ENCODE measurements at regions not wholly inside any gene's neighbourhood (a gene's known extent, or its start where the extent isn't known, plus 50 kb on each side); places are given as distances from the start of the nearest gene placed in this dataset.

- H3K36me3 Mint-ChIP-seq, result no peaks in the 10 kb centered on the region
- H3K27ac Mint-ChIP-seq, result no peak overlapping the region
- no peaks in the 10 kb centered on the region for H3K9me3 Mint-ChIP-seq
- no peak for DNase-seq
- H3K4me1 Mint-ChIP-seq, result no peaks in the 10 kb centered on the region
- no peak overlapping the region for H3K4me3 Mint-ChIP-seq
- peaks cover 4% of the 10 kb centered on the region for H3K27me3 Mint-ChIP-seq
Measured at GRCh38 chr6:138680085-138680484, 93.5 kb upstream of the CCDC28A start.

DNA sequence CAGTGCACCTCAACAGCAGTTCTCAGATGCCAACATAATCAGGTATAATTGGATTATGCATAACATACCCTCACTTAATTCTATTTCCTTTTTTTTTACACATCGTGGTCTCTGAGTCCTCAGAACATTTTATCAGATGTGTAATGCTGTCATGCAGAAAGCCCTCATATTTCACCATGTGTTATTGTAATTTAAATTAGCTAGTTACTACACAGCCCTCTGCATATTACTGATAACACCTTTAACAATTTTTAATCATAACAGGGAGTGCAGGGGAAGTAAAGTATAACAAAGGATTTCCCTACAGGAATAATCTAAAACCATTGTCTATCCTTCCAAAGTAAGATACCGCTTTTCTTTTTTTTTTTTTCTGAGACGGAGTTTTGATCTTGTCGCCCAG lies 91.9 kb upstream of the CCDC28A start:
- Mint-ChIP-seq H3K36me3 (no peaks in the 10 kb centered on the region), H3K4me1 (no peaks in the 10 kb centered on the region), H3K9me3 (no peaks in the 10 kb centered on the region), H3K27ac (no peak overlapping the region), H3K27me3 (peaks cover 4% of the 10 kb centered on the region), H3K4me3 (no peak overlapping the region)
- DNase-seq, result no peak

DNA sequence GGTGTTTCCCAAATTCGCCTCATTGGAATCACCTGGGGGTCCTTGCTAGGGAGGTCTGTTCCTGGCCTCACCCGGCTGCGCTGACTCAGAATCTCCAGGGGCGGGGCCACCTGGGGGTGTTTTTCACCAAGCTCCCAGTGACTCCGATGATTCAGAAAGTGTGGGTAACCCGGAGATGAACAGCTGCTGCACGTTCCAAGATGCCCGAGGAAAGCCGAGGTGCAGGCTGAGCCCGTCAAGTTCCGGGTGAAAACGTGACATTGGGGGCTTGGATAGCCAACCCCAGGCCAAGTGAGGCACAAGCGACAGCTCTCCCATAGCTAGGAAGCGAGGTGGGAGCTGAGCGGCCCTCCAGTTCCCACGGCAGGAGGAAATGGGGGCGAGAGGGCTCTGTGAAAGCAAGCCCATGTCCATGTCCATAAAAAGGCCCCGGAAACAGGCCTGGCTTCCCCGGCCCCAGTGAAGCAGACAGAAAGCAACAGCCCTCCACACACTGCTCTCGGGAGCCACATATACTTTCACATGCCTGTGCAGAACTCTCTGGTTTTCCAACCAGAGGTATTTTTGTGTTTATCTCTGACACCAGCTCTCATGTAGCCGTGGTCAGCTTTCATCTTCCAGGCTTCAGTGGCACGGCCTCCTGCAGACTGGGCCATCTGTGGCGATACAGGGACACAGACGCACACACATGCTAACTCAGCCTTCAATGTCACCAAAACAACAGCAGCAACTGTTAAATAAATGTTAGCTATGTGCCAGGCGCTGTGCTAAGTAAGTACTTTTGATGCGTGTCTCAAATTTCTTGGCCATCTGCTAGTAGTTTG lies 90.7 kb upstream of the CCDC28A start:
- Mint-ChIP-seq H3K36me3 (no peaks in the 10 kb centered on the region), H3K9me3 (no peaks in the 10 kb centered on the region), H3K4me1 (no peaks in the 10 kb centered on the region), H3K27ac (no peak overlapping the region), H3K4me3 (no peak overlapping the region), H3K27me3 (peaks cover 4% of the 10 kb centered on the region)
- no peak for DNase-seq

DNA sequence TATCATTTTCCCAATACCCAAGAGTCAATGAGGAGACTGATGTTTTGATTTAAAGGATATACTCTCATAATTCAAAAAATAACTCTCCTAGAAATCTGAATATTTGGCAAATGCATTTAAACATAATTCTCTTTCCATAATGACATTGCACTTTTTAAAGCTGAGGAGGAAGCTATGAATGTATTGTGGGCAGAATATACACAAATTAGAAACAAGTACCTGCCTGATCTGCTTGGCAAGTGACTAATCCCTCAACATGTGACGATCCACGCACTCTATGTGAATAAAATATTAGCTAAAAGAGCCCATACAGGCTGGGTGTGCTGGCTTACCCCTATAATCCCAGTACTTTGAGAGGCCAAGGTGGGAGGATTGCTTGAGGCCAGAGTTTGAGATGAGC lies 88.3 kb upstream of the CCDC28A start:
- no peak overlapping the region for H3K27ac Mint-ChIP-seq
- no peaks in the 10 kb centered on the region for H3K9me3 Mint-ChIP-seq
- H3K4me1 Mint-ChIP-seq, result no peaks in the 10 kb centered on the region
- no peak overlapping the region for H3K4me3 Mint-ChIP-seq
- H3K36me3 Mint-ChIP-seq, result no peaks in the 10 kb centered on the region
- peaks cover 4% of the 10 kb centered on the region for H3K27me3 Mint-ChIP-seq
- DNase-seq, result no peak

- no peak for DNase-seq
- H3K27ac Mint-ChIP-seq, result no peak overlapping the region
- H3K4me3 Mint-ChIP-seq, result no peak overlapping the region
- no peaks in the 10 kb centered on the region for H3K9me3 Mint-ChIP-seq
- H3K4me1 Mint-ChIP-seq, result no peaks in the 10 kb centered on the region
- H3K36me3 Mint-ChIP-seq, result no peaks in the 10 kb centered on the region
- peaks cover 10% of the 10 kb centered on the region for H3K27me3 Mint-ChIP-seq
Measured at GRCh38 chr6:138685781-138686180, 87.8 kb upstream of the CCDC28A start.

- Mint-ChIP-seq H3K36me3 (no peaks in the 10 kb centered on the region), H3K4me1 (peaks cover 7% of the 10 kb centered on the region), H3K4me3 (no peak overlapping the region), H3K27ac (no peak overlapping the region), H3K27me3 (peaks cover 25% of the 10 kb centered on the region), H3K9me3 (no peaks in the 10 kb centered on the region)
- DNase-seq, result no peak
Measured at GRCh38 chr6:138688580-138688979, 85.0 kb upstream of the CCDC28A start.

DNA sequence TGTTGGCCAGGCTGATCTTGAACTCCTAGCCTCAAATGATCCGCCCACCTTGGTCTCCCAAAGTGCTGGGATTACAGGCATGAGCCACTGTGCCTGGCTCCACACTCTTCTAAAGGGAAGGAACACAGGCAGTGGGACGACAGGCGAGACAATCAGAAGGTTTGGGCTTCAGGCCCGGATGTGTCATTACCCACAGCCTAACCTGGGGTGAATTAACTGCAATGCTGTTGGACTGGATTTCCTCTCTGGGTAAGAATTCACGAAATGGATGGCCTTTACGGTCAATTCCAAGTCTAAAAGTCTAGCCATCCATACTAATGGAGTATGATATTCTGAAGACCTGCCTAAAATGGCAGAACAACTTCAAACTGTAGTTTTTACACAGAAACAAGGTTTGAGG lies 83.7 kb upstream of the CCDC28A start:
- Mint-ChIP-seq H3K9me3 (no peaks in the 10 kb centered on the region), H3K27me3 (peaks cover 38% of the 10 kb centered on the region), H3K4me1 (peaks cover 8% of the 10 kb centered on the region), H3K27ac (no peak overlapping the region), H3K4me3 (no peak overlapping the region), H3K36me3 (no peaks in the 10 kb centered on the region)
- DNase-seq, result no peak

DNA sequence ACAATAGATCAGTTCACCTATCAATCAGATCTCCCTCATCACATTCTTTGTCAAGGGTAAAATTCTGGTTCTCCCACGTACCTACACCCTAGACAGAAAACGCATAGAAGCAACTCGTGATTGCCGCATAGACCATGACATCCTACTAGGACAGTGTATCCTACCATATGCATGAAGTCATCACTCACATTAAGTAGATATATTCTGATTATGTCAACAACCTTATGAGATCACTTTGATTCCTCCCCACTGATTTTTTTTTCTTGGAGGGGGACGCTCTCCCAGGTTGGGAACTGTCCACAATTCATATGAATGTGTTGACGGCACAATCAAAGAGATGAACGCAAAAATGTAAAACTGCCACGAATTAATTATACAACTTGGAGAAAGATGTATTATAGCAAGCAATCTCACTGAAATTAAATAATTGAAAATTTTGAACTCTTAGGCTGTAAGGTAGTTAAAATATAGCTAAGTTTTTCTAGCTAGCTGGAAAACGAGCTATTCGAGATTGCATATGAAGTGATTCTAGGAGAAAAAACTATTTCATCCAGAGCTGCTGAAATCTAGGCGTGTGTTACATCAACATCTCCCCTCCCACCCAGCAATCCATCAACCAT lies 82.5 kb upstream of the CCDC28A start:
- H3K9me3 Mint-ChIP-seq, result no peaks in the 10 kb centered on the region
- no peak overlapping the region for H3K27ac Mint-ChIP-seq
- peaks cover 50% of the 10 kb centered on the region for H3K27me3 Mint-ChIP-seq
- H3K4me3 Mint-ChIP-seq, result peak overlapping the region; percentile 48
- DNase-seq, result no peak
- H3K36me3 Mint-ChIP-seq, result no peaks in the 10 kb centered on the region
- H3K4me1 Mint-ChIP-seq, result peaks cover 8% of the 10 kb centered on the region

DNA sequence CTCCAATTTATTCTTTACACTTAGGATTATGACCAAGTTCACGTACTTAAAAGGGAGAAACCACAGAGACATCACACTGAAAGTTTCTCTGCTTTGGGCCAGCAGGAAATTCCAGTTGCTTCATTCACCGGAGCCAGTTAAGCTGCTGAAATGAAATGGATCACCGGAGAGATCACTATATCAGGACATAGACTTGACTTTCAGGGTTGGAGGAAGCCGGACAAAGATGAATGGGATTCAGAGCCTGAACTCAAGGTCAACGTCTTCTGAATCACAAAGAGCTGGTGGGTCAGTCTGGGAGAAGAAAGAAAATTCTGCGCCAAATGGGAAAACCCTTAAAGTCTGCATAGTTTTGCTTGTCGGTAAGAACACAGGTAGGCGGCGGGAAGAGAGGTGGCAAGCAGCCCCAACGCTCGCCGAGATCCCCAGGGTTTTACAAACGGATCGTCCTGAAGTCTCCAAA lies 81.9 kb upstream of the CCDC28A start:
- peaks cover 8% of the 10 kb centered on the region for H3K4me1 Mint-ChIP-seq
- no peak overlapping the region for H3K27ac Mint-ChIP-seq
- DNase-seq, result no peak
- no peaks in the 10 kb centered on the region for H3K36me3 Mint-ChIP-seq
- H3K9me3 Mint-ChIP-seq, result no peaks in the 10 kb centered on the region
- H3K27me3 Mint-ChIP-seq, result peaks cover 50% of the 10 kb centered on the region
- peak overlapping the region; percentile 48 for H3K4me3 Mint-ChIP-seq

DNA sequence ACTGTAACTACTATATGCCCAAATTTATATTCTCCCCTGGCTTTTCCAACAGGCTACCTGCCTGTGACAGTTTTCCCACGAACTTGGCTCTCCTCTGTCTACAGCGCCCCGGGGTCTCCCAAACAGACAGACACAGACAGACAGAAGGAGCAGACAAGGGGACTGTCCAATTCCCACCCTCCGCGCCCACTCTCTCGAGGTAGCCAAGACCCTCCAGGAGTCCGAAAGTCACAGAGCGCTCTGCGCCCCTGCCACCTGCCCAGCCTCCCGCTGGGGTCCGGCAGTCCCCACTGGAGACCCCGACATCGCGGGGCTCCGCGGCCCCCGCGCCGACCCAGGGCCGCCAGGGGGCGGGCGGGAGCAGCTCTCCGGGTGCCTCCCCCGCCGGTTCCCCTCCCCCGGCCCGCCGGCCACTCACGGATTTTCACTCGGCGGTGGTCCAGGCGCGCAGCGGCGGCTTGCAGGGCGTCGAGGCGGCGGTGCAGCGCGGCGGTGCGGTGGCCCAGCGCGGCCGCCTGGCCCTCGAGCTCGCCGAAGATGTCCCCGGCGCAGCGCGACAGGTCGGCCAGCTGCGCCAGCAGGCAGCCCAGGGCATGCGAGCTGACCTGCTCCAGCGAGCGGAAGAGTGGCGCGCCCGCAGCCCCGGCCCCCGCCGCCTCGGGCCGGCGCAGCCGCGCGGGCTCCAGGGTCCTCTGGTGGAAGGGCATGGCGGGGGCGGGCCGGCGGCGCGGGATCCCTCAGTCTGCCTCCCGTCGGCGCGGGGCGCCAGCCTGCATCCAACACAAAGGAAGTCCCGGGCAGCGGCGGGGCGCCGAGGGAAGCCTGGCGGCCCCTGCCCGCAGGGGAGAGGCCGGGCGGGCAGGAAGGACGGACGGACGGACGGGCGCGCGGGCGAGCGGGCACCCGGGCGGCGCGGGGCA lies 81.3 kb upstream of the CCDC28A start:
- no peak overlapping the region for H3K27ac Mint-ChIP-seq
- H3K27me3 Mint-ChIP-seq, result peaks cover 50% of the 10 kb centered on the region
- H3K4me1 Mint-ChIP-seq, result peaks cover 8% of the 10 kb centered on the region
- DNase-seq, result peak; percentile 68
- no peaks in the 10 kb centered on the region for H3K9me3 Mint-ChIP-seq
- H3K4me3 Mint-ChIP-seq, result peak overlapping the region; percentile 48
- H3K36me3 Mint-ChIP-seq, result no peaks in the 10 kb centered on the region

GRCh38 chr6:138692978-138693909 lies 80.3 kb upstream of the CCDC28A start:
- Mint-ChIP-seq H3K9me3 (no peaks in the 10 kb centered on the region), H3K27me3 (peaks cover 50% of the 10 kb centered on the region), H3K4me3 (peak overlapping the region; percentile 82), H3K27ac (no peak overlapping the region), H3K36me3 (no peaks in the 10 kb centered on the region), H3K4me1 (peaks cover 8% of the 10 kb centered on the region)
- DNase-seq, result peak; percentile 49

GRCh38 chr6:138695193-138695592 lies 78.4 kb upstream of the CCDC28A start:
- Mint-ChIP-seq H3K4me3 (no peak overlapping the region), H3K27me3 (peaks cover 46% of the 10 kb centered on the region), H3K27ac (no peak overlapping the region), H3K4me1 (peaks cover 8% of the 10 kb centered on the region), H3K36me3 (no peaks in the 10 kb centered on the region), H3K9me3 (no peaks in the 10 kb centered on the region)
- DNase-seq, result no peak

DNA sequence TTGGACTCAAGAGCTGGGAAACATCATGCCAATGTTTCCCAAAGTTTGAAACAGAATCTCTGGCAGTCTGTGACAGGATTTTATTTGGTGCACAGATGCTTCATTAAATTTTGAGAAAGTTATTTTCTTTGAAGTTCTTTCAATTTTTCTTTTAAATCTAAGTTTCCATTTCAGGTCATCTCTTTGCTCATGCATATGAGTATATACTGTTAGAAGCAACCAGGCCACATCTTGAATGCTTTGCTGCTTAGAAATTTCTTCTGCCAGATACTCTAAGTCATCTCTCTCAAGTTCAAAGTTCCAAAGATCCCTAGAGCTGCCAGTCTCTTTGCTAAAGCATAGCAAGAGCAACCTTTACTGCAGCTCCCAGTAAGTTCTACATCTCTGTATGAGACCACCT lies 59.1 kb upstream of the CCDC28A start:
- no peak overlapping the region for H3K27ac Mint-ChIP-seq
- no peaks in the 10 kb centered on the region for H3K4me1 Mint-ChIP-seq
- no peak for DNase-seq
- peaks cover 5% of the 10 kb centered on the region for H3K9me3 Mint-ChIP-seq
- H3K36me3 Mint-ChIP-seq, result peaks cover 2% of the 10 kb centered on the region
- H3K4me3 Mint-ChIP-seq, result no peak overlapping the region
- H3K27me3 Mint-ChIP-seq, result peaks cover 25% of the 10 kb centered on the region

DNA sequence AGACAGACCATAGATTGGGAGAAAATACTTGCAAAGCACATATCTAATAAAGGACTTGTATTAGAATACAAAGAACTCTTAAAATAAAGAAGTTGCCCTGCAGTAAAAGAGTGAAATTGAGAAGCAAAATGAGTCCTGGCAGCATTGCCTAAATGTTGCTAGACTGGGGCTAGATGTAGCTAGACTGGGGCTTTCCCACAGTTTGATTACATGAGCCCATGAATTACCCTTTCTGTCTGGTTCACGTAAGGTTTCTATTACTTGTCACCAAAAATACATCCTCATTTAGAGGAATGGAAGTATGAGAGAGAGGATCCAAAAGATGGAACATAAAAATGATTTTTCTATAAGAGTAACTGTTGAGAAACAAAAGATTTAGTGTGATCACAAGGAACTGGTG lies 57.6 kb upstream of the CCDC28A start:
- Mint-ChIP-seq H3K9me3 (peaks cover 5% of the 10 kb centered on the region), H3K4me1 (no peaks in the 10 kb centered on the region), H3K4me3 (no peak overlapping the region), H3K36me3 (peaks cover 2% of the 10 kb centered on the region), H3K27me3 (peaks cover 17% of the 10 kb centered on the region), H3K27ac (no peak overlapping the region)
- no peak for DNase-seq
